Sigmoid colon (tissue), 4 donors: ENCODE measurements at regions not wholly inside any gene's neighbourhood (a gene's known extent, or its start where the extent isn't known, plus 50 kb on each side); places are given as distances from the start of the nearest gene placed in this dataset.

Source experiments
- POLR2A ChIP-seq, 2 donors: fragments of 450-650 bp; IDR thresholded peaks; one replicate each; pipeline ENCODE4 v1.6.1; 2016; ENCODE audit warnings: antibody characterized with exemption in 2 of 2, mild to moderate bottlenecking in 2 of 2, moderate library complexity in 2 of 2
- POLR2AphosphoS5 ChIP-seq, 4 donors: sonication (generic); formaldehyde crosslinking; IDR thresholded peaks; one replicate each; pipeline ENCODE4 v1.6.1; 2017; ENCODE audit warnings: antibody characterized with exemption in 4 of 4
- TF ChIP-seq, protein P1 (sequence below), 4 experiments: fragments of 450-650 bp in 3 of 4; fragments of 200-600 bp in 1 of 4; IDR thresholded peaks; one replicate each; pipeline ENCODE4 v1.5.1; 2016 to 2019; ENCODE audit warnings: antibody characterized with exemption in 4 of 4, mild to moderate bottlenecking in 3 of 4, moderate library complexity in 2 of 4

DNA sequence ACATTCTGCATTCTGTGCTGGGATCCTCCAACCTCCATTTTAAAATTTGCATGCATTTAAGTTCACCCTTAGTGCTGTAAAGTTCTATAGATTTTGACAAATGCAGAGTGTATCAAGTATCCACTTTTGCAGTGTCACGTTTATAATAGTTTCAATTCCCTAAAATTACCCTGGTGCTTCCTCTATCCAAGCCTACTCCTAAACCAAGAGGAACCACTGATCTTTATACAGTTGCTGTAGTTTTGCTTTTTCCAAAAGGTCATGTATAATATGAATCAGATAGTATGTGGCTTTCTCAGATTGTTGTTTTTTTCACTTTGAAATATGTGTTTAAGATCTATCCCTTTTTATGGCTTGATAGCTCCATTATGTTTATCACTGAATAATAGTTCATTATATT, 468.4 kb upstream of the CDH6 start:
- TF ChIP-seq, protein P1, sequence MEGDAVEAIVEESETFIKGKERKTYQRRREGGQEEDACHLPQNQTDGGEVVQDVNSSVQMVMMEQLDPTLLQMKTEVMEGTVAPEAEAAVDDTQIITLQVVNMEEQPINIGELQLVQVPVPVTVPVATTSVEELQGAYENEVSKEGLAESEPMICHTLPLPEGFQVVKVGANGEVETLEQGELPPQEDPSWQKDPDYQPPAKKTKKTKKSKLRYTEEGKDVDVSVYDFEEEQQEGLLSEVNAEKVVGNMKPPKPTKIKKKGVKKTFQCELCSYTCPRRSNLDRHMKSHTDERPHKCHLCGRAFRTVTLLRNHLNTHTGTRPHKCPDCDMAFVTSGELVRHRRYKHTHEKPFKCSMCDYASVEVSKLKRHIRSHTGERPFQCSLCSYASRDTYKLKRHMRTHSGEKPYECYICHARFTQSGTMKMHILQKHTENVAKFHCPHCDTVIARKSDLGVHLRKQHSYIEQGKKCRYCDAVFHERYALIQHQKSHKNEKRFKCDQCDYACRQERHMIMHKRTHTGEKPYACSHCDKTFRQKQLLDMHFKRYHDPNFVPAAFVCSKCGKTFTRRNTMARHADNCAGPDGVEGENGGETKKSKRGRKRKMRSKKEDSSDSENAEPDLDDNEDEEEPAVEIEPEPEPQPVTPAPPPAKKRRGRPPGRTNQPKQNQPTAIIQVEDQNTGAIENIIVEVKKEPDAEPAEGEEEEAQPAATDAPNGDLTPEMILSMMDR (IDR thresholded peaks at IDR 0.05) = no peak
- TF ChIP-seq POLR2A (IDR thresholded peaks at IDR 0.05) (no peak), POLR2AphosphoS5 (IDR thresholded peaks at IDR 0.05) (no peak)
